Thyroid gland (tissue), 4 donors: ENCODE measurements at regions not wholly inside any gene's neighbourhood (a gene's known extent, or its start where the extent isn't known, plus 50 kb on each side); places are given as distances from the start of the nearest gene placed in this dataset.

Experiments used
- DNase-seq, 2 donors: peaks; one replicate each; pipeline ENCODE4 v3.0.0-alpha.2; 2019
- H3K27ac ChIP-seq, 3 donors: fragments of 200-600 bp; sonication (generic); 1 replicate in 2 of 3; 2 replicates in 1 of 3; pipeline ENCODE4 v1.5.1; 2016 to 2019; ENCODE audit warnings: mild to moderate bottlenecking in 1 of 3, moderate library complexity in 1 of 3
- H3K27me3 ChIP-seq: fragments of 200-600 bp; sonication (generic); one replicate; pipeline ENCODE4 v1.5.1; 2019
- H3K36me3 ChIP-seq, 2 donors: fragments of 200-600 bp; sonication (generic); one replicate each; pipeline ENCODE4 v1.5.1; 2016 to 2019
- H3K4me1 ChIP-seq, 2 donors: fragments of 200-600 bp; sonication (generic); one replicate each; pipeline ENCODE4 v1.5.1; 2017 to 2019
- H3K4me3 ChIP-seq, 3 donors: fragments of 200-600 bp; sonication (generic); replicated peaks in 1 of 3; 1 replicate in 2 of 3; 2 replicates in 1 of 3; pipeline ENCODE4 v1.5.1; 2016; ENCODE audit warnings: mild to moderate bottlenecking in 1 of 3
- H3K9me3 ChIP-seq: fragments of 200-600 bp; sonication (generic); one replicate; pipeline ENCODE4 v1.5.1; 2017
- POLR2A ChIP-seq, 2 donors: fragments of 450-650 bp; IDR thresholded peaks; one replicate each; pipeline ENCODE4 v1.6.1; 2017; ENCODE audit warnings: antibody characterized with exemption in 2 of 2, mild to moderate bottlenecking in 2 of 2, moderate library complexity in 1 of 2
- WGBS, 2 donors: methylation state at CpG; one replicate each; pipeline ENCODE4 v1.1.5; 2017; 5-methylcytosine and 5-hydroxymethylcytosine counted together
- intact Hi-C: fragments of 100-400 bp; cut with DNase I; formaldehyde crosslinking; loops from one replicate; pipeline ENCODE4 v1.15.1; 2023
- TF ChIP-seq, protein P1 (sequence below), 6 experiments: fragments of 200-600 bp in 3 of 6; fragments of 450-650 bp in 3 of 6; sonication (generic) in 3 of 6; IDR thresholded peaks; one replicate each; pipeline ENCODE4 v1.5.1; 2016 to 2019; ENCODE audit warnings: antibody characterized with exemption in 6 of 6, mild to moderate bottlenecking in 2 of 6, inconsistent platforms in 1 of 6, moderate library complexity in 1 of 6

DNA sequence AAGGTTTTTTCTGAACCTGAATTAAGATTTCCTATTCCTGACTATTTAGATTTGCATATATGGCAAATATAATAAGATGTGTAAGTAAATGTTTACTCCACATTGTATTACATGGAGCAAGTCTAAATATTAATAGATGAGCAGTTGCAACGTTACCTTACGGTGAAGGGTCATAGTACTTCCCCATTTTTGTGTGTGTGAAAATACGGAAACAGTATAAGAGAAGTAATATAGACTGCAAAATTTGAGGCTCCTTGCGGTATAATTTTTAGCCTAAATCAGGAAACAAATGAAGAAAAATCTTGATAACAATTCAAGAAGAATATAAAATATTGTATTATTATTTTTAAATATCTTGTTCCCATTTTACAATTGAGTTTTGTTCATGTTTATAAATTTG lies 434.2 kb downstream of the GRB14 start:
- no peak for TF ChIP-seq POLR2A (IDR thresholded peaks at IDR 0.05)
- TF ChIP-seq, protein P1, sequence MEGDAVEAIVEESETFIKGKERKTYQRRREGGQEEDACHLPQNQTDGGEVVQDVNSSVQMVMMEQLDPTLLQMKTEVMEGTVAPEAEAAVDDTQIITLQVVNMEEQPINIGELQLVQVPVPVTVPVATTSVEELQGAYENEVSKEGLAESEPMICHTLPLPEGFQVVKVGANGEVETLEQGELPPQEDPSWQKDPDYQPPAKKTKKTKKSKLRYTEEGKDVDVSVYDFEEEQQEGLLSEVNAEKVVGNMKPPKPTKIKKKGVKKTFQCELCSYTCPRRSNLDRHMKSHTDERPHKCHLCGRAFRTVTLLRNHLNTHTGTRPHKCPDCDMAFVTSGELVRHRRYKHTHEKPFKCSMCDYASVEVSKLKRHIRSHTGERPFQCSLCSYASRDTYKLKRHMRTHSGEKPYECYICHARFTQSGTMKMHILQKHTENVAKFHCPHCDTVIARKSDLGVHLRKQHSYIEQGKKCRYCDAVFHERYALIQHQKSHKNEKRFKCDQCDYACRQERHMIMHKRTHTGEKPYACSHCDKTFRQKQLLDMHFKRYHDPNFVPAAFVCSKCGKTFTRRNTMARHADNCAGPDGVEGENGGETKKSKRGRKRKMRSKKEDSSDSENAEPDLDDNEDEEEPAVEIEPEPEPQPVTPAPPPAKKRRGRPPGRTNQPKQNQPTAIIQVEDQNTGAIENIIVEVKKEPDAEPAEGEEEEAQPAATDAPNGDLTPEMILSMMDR (IDR thresholded peaks at IDR 0.05), result no peak
- no peaks in the 10 kb centered on the region for H3K27me3 ChIP-seq
- WGBS, 2 donors, result 88 to 95% methylated on average over 4 of the region's 4 CpGs
- H3K4me3 ChIP-seq, result no peak overlapping the region
- H3K4me1 ChIP-seq, result no peaks in the 10 kb centered on the region
- no peaks in the 10 kb centered on the region for H3K9me3 ChIP-seq
- no peak for DNase-seq
- H3K36me3 ChIP-seq, result no peaks in the 10 kb centered on the region
- H3K27ac ChIP-seq, result no peak overlapping the region
- intact Hi-C loops, result no loop called here

DNA sequence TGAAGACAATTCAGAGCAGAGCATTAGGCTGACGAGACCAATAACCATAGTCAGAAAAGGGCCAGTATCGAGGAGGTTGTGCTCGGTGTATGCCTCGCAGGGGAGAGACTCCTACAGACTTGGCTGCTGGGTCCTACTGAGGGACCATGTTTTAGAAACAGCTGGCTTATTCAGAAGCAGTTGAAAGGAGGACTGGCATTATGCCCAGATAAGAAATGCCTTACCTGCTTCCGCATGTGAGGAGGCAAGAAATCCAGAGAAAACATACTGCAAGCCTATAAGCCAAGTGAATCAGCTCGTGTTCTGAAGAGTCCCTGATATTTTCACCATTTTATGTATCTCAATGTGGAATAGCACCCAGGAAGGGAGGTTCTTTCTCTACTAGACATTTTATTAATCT lies 434.7 kb downstream of the GRB14 start:
- intact Hi-C loops, result no loop called here
- peak; percentile 7 to 17 for DNase-seq
- TF ChIP-seq, protein P1 (IDR thresholded peaks at IDR 0.05), result no peak
- TF ChIP-seq POLR2A (IDR thresholded peaks at IDR 0.05), result no peak
- WGBS, 2 donors, result 40 to 43% methylated on average over 6 of the region's 6 CpGs
- no peaks in the 10 kb centered on the region for H3K27me3 ChIP-seq
- no peaks in the 10 kb centered on the region for H3K9me3 ChIP-seq
- H3K36me3 ChIP-seq, result no peaks in the 10 kb centered on the region
- no peaks in the 10 kb centered on the region for H3K4me1 ChIP-seq
- no peak overlapping the region for H3K4me3 ChIP-seq
- no peak overlapping the region for H3K27ac ChIP-seq

DNA sequence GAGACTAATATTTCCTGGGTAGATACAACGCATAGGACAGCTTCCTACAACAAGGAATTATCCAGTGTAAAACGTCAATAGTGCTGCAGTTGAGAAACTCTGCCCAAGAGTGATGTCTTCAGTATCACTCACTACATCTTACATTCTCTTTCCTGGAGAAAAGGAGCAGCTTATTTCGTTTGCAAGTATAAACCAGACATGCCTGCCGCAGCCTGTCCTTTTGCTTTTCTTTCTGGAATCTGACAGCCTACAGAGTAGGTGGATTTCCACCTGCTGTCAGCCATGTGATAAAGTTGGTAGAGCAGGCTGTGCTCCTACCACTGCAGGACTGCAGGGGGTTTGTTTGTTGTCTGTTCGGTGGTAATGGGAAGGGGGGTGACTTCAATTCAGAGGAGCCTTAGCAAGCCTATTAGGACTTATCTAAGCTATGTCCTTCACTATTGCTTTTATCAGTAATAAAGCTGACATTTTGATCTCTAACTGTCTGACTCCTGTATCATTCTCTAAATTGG lies 439.1 kb downstream of the GRB14 start:
- H3K9me3 ChIP-seq, result no peaks in the 10 kb centered on the region
- H3K27ac ChIP-seq, result no peak overlapping the region
- no peaks in the 10 kb centered on the region for H3K36me3 ChIP-seq
- intact Hi-C loops, result no loop called here
- H3K4me3 ChIP-seq, result no peak overlapping the region
- no peaks in the 10 kb centered on the region for H3K4me1 ChIP-seq
- TF ChIP-seq, protein P1 (IDR thresholded peaks at IDR 0.05), result no peak
- no peak for TF ChIP-seq POLR2A (IDR thresholded peaks at IDR 0.05)
- DNase-seq, result no peak
- WGBS, 2 donors, result 52 to 56% methylated on average over 5 of the region's 5 CpGs
- H3K27me3 ChIP-seq, result no peaks in the 10 kb centered on the region

DNA sequence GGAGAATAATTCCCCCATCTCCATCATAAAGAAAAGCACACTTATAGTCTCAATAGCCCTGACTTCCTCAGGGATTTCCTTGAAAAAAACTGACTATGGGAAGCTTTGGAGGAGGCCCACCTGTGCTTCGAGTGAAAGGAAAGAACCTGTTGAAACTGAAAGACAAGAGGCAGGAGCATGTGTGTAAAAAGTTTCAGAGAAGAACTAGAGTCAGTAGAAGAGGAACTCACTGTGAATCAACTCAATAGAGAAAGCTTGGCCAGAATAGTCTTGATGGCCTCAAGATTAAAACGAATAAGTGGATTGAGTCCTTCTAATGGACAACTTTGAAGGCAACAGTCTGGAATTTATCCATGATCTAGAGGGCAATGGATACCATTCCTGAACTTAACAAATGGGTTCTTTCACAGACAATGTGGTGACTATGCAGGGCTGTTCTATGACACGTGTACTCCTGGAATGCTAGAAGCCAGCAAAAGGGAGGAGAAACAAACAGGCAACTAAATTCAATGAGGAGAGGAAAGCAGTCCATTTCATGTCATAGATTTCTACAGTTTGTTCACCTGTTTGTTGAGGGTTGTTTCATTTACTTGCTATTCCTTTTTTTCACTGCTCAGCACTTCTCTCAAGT lies 442.3 kb downstream of the GRB14 start:
- intact Hi-C loops, result no loop called here
- Histone ChIP-seq H3K36me3 (no peaks in the 10 kb centered on the region), H3K27ac (no peak overlapping the region), H3K27me3 (no peaks in the 10 kb centered on the region), H3K4me1 (no peaks in the 10 kb centered on the region), H3K4me3 (no peak overlapping the region), H3K9me3 (no peaks in the 10 kb centered on the region)
- DNase-seq, result no peak
- no peak for TF ChIP-seq POLR2A (IDR thresholded peaks at IDR 0.05)
- TF ChIP-seq, protein P1 (IDR thresholded peaks at IDR 0.05), result no peak
- 73 to 80% methylated on average over 3 of the region's 3 CpGs for WGBS, 2 donors

DNA sequence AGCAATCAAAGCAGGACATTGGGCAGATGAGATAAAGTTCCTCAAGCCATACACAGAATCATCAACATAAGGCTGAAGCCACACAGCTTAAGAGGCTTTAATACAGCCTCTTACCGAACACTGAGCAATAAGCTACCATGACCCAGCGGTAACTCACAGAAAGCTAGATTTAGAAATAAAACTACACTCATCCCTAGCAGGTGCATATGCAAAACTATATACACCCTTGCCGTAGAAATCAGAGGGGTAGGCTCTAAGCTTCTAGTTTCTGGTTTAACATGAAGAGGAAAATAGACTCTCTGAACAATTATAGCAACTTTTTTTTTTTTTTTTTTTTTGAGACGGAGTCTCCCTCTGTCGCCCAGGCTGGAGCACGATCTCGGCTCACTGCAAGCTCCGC lies 428.8 kb upstream of the FIGN start:
- Histone ChIP-seq H3K36me3 (no peaks in the 10 kb centered on the region), H3K4me1 (no peaks in the 10 kb centered on the region), H3K9me3 (no peaks in the 10 kb centered on the region), H3K4me3 (no peak overlapping the region), H3K27ac (no peak overlapping the region), H3K27me3 (no peaks in the 10 kb centered on the region)
- 93 to 95% methylated on average over 8 of the region's 8 CpGs for WGBS, 2 donors
- TF ChIP-seq, protein P1 (IDR thresholded peaks at IDR 0.05), result no peak
- TF ChIP-seq POLR2A (IDR thresholded peaks at IDR 0.05), result no peak
- intact Hi-C loops, result no loop called here
- DNase-seq, result no peak
